Bronchial epithelial cell (primary cell): ENCODE measurements at regions not wholly inside any gene's neighbourhood (a gene's known extent, or its start where the extent isn't known, plus 50 kb on each side); places are given as distances from the start of the nearest gene placed in this dataset.

Experiments
- DNase-seq: peaks from one replicate; pipeline ENCODE4 v3.0.0-alpha.2; 2010; ENCODE audit warnings: low read depth
- FAIRE-seq: peaks from 2 replicates; lab custom pipeline; 2011; peaks lifted over from hg19 to GRCh38; lab: Jason Lieb, UNC
- H3K27me3 ChIP-seq: 2 replicates; pipeline ENCODE4 v1.5.1; 2011; ENCODE audit warnings: low read length; ENCODE audit not compliant: control insufficient read depth, insufficient read depth
- H3K36me3 ChIP-seq: 2 replicates; pipeline ENCODE4 v1.5.1; 2011; ENCODE audit warnings: low read length; ENCODE audit not compliant: control insufficient read depth, insufficient read depth
- H3K4me3 ChIP-seq: 2 replicates; pipeline ENCODE4 v1.5.1; 2011; ENCODE audit warnings: mild to moderate bottlenecking, low read depth, low read length, control low read depth
- TF ChIP-seq, protein P1 (sequence below): IDR thresholded peaks from 2 replicates; pipeline ENCODE4 v1.5.1; 2011; ENCODE audit warnings: mild to moderate bottlenecking, moderate library complexity, low read length, control low read depth, inconsistent platforms; ENCODE audit not compliant: insufficient read depth, severe bottlenecking

DNA sequence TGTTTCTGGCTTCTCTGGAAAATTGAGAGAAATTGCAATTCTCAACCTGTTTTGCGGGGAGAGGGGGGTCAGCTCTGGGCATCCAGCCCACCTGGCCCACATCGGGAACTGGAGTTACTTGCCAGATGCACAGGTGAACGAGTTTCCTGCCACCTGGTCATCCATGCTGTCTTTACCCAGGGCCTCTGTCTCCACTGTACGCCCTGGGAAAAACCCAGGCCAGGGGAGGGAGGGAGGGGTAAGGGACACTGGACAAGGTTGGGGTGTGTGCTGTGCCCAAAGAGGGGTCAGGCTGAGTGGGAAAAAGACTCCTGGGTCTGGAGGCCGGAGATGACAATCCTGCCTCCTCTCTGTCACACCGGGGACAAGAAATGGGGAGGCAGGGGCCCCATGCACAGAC, 307.6 kb downstream of the ZNF536 start:
- Histone ChIP-seq H3K36me3 (no peaks in the 10 kb centered on the region), H3K4me3 (no peak overlapping the region), H3K27me3 (no peaks in the 10 kb centered on the region)
- TF ChIP-seq, protein P1, sequence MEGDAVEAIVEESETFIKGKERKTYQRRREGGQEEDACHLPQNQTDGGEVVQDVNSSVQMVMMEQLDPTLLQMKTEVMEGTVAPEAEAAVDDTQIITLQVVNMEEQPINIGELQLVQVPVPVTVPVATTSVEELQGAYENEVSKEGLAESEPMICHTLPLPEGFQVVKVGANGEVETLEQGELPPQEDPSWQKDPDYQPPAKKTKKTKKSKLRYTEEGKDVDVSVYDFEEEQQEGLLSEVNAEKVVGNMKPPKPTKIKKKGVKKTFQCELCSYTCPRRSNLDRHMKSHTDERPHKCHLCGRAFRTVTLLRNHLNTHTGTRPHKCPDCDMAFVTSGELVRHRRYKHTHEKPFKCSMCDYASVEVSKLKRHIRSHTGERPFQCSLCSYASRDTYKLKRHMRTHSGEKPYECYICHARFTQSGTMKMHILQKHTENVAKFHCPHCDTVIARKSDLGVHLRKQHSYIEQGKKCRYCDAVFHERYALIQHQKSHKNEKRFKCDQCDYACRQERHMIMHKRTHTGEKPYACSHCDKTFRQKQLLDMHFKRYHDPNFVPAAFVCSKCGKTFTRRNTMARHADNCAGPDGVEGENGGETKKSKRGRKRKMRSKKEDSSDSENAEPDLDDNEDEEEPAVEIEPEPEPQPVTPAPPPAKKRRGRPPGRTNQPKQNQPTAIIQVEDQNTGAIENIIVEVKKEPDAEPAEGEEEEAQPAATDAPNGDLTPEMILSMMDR, result no peak
- DNase-seq (no peak), FAIRE-seq (no peak)

DNA sequence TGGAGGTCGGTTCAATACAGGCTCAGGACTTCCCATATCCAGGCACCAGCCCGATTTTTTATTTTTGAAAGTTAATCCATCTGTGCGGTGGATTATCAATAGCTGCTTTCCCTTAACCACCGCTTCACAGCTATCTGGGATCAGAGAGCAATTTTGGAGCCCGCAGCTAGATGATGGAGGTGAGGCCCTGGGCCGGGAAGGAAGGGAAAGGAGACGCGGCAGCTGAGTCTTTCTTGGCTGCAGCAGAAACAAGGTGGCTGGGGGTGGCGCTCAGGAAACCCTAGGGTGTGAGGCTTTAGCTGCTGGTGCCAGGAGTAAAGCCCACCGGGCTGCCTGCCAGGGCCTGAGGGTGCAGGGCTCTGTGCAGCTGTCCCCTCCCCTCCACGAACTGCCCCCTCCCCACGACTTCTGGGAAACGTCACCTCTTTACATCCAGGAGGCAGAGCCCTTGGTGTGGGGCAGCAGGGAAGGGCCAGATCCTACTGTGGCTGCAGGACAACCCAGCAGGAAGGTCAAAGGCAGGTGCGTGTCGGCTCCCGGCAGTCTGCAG, 307.0 kb downstream of the ZNF536 start:
- Histone ChIP-seq H3K36me3 (no peaks in the 10 kb centered on the region), H3K27me3 (no peaks in the 10 kb centered on the region), H3K4me3 (no peak overlapping the region)
- no peak for FAIRE-seq
- no peak for DNase-seq
- TF ChIP-seq, protein P1, result no peak

DNA sequence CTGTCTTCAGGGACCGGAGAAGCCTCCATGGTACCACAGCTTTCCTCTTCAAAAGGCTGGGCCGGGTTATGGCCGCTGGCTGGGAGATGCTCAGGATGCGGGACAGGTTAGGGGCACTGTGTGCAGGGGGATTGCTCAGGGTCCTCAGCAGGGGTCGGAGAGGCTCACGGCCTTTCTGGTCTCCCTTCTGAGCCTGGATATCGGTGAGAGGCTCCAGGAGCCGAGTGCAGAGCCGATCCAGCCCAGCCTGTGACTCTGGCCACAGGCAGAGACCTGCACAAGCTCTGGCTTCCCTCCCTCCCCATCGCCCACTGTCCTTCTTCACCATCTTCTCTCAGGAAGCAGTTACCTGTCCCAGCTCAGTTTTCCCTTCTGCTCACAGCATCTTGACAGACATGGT, 306.0 kb downstream of the ZNF536 start:
- TF ChIP-seq, protein P1, result no peak
- FAIRE-seq, result no peak
- H3K4me3 ChIP-seq, result no peak overlapping the region

DNA sequence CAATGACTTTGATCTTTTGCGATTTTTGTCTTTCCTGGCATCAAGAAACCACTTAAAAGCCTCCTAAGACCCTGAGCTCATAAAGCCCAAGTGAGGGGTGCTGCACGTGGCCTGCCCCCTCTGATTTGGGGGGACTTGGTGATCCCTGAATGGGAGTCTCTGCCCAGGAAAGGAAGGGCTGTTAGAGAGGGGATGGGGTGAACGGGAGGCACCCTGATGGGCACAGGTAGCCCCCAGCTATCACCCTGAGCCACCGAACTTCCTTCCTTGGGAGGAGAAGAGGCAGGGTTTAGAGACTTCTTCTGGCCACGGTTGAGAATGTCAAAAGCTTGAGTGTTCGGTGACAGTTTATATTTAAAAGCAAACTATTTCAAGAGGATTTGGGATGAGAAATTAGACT, 305.5 kb downstream of the ZNF536 start:
- Histone ChIP-seq H3K27me3 (no peaks in the 10 kb centered on the region), H3K4me3 (no peak overlapping the region), H3K36me3 (no peaks in the 10 kb centered on the region)
- TF ChIP-seq, protein P1, result no peak
- no peak for FAIRE-seq
- no peak for DNase-seq

More for the DNA sequence above, 306.0 kb downstream of the ZNF536 start:
- Histone ChIP-seq H3K27me3 (no peaks in the 10 kb centered on the region), H3K36me3 (no peaks in the 10 kb centered on the region)
- no peak for DNase-seq

DNA sequence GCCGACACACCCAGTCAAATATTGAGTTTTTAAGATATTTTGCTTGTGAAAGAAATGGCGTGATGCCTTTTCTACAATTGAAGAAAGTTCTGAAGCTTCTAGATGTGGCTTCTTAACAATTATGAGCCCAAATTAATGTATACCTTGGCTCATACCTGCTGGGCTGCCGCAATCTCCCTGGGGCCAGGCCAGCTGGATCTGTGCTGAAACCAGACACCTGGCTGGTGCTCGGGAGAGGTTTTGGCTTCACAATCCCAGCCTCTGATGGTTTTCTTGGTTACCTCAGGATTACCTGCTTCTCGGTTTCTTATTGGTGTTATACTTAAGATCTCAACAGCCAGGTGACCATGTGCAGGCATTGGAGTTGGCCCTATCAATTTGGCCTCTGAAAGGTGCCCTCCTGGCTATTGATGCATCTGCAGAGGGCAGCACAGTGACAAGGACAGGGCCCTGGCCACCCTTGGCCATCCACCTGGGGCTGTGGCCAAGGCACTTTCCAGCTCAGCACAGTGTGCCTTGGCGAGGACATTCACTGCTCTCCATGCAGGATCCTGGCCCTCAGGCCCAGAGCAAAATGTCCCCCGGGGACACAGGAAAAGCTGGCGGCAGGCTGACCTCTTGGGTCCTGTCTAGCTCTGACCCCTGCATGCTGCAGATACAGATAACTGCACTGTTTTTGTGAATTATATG, 305.0 kb downstream of the ZNF536 start:
- TF ChIP-seq, protein P1, result no peak
- no peak for FAIRE-seq
- Histone ChIP-seq H3K27me3 (no peaks in the 10 kb centered on the region), H3K36me3 (no peaks in the 10 kb centered on the region), H3K4me3 (no peak overlapping the region)
- no peak for DNase-seq
